Neural cell (in vitro differentiated cells): ENCODE measurements at regions not wholly inside any gene's neighbourhood (a gene's known extent, or its start where the extent isn't known, plus 50 kb on each side); places are given as distances from the start of the nearest gene placed in this dataset.

Experiments
- EP300 ChIP-seq: fragments of 450-650 bp; conservative IDR thresholded peaks from 2 replicates; pipeline ENCODE4 v1.6.1; 2014; ENCODE audit warnings: antibody characterized with exemption, mild to moderate bottlenecking, moderate library complexity; ENCODE audit not compliant: poor library complexity, severe bottlenecking
- EZH2 ChIP-seq: fragments of 200-600, 300-800 bp; shearing (Covaris generic), sonication (generic); IDR thresholded peaks from 2 replicates; pipeline ENCODE4 v1.6.1; 2014; ENCODE audit warnings: antibody characterized with exemption, low read length, borderline replicate concordance, mild to moderate bottlenecking; ENCODE audit not compliant: insufficient read depth, poor library complexity, severe bottlenecking
- POLR2AphosphoS5 ChIP-seq: IDR thresholded peaks from 2 replicates; pipeline ENCODE4 v1.6.1; 2012
- RAD21 ChIP-seq: fragments of 450-650 bp; conservative IDR thresholded peaks from 2 replicates; pipeline ENCODE4 v1.6.1; 2014; ENCODE audit warnings: antibody characterized with exemption, mild to moderate bottlenecking, moderate library complexity
- TAF1 ChIP-seq: IDR thresholded peaks from 2 replicates; pipeline ENCODE4 v1.6.1; 2012; ENCODE audit warnings: low read depth
- TF ChIP-seq, protein P1 (sequence below): fragments of 450-650 bp; IDR thresholded peaks from 2 replicates; pipeline ENCODE4 v1.5.1; 2014; ENCODE audit warnings: antibody characterized with exemption, mild to moderate bottlenecking, moderate library complexity; ENCODE audit not compliant: poor library complexity, severe bottlenecking
- TF ChIP-seq, protein P2 (sequence below): IDR thresholded peaks from 2 replicates; pipeline ENCODE4 v1.6.1; 2012; ENCODE audit warnings: borderline replicate concordance

DNA sequence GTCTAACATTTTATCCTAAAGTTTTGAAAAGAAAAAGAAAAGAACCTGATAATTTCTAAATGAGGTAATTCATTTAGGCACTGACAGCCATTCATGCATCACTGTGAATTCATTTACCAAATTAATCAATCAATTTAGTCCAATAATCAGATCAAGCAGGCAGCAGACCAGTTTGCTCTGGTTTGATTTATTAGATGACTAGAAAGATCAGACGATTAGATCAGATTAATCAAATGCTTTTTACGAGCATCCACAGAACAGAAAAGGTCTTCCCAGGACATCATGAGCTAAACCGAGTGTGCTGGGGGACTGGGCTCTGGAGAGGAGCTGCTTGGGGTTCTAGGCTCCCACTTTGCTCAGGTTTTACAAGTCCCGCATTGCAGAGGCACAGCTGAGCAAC lies 226.5 kb upstream of the MYO3A start:
- no peak for TF ChIP-seq EZH2
- no peak for TF ChIP-seq POLR2AphosphoS5
- TF ChIP-seq, protein P1, sequence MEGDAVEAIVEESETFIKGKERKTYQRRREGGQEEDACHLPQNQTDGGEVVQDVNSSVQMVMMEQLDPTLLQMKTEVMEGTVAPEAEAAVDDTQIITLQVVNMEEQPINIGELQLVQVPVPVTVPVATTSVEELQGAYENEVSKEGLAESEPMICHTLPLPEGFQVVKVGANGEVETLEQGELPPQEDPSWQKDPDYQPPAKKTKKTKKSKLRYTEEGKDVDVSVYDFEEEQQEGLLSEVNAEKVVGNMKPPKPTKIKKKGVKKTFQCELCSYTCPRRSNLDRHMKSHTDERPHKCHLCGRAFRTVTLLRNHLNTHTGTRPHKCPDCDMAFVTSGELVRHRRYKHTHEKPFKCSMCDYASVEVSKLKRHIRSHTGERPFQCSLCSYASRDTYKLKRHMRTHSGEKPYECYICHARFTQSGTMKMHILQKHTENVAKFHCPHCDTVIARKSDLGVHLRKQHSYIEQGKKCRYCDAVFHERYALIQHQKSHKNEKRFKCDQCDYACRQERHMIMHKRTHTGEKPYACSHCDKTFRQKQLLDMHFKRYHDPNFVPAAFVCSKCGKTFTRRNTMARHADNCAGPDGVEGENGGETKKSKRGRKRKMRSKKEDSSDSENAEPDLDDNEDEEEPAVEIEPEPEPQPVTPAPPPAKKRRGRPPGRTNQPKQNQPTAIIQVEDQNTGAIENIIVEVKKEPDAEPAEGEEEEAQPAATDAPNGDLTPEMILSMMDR = no peak
- TF ChIP-seq, protein P2, sequence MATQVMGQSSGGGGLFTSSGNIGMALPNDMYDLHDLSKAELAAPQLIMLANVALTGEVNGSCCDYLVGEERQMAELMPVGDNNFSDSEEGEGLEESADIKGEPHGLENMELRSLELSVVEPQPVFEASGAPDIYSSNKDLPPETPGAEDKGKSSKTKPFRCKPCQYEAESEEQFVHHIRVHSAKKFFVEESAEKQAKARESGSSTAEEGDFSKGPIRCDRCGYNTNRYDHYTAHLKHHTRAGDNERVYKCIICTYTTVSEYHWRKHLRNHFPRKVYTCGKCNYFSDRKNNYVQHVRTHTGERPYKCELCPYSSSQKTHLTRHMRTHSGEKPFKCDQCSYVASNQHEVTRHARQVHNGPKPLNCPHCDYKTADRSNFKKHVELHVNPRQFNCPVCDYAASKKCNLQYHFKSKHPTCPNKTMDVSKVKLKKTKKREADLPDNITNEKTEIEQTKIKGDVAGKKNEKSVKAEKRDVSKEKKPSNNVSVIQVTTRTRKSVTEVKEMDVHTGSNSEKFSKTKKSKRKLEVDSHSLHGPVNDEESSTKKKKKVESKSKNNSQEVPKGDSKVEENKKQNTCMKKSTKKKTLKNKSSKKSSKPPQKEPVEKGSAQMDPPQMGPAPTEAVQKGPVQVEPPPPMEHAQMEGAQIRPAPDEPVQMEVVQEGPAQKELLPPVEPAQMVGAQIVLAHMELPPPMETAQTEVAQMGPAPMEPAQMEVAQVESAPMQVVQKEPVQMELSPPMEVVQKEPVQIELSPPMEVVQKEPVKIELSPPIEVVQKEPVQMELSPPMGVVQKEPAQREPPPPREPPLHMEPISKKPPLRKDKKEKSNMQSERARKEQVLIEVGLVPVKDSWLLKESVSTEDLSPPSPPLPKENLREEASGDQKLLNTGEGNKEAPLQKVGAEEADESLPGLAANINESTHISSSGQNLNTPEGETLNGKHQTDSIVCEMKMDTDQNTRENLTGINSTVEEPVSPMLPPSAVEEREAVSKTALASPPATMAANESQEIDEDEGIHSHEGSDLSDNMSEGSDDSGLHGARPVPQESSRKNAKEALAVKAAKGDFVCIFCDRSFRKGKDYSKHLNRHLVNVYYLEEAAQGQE = no peak
- no peak for TF ChIP-seq TAF1
- no peak for TF ChIP-seq RAD21
- no peak for TF ChIP-seq EP300
